CD14-positive monocyte (primary cell): ENCODE measurements at regions not wholly inside any gene's neighbourhood (a gene's known extent, or its start where the extent isn't known, plus 50 kb on each side); places are given as distances from the start of the nearest gene placed in this dataset.

Experiments
- DNase-seq, 3 donors: peaks; one replicate each; pipeline ENCODE4 v3.0.0-alpha.2; 2011 to 2022
- H2AFZ ChIP-seq: 2 replicates; pipeline ENCODE4 v1.6.0; 2012; ENCODE audit warnings: mild to moderate bottlenecking, low read depth, low read length, inconsistent platforms; ENCODE audit not compliant: insufficient read depth, poor library complexity, severe bottlenecking
- H3K27ac ChIP-seq, 2 donors: 1 replicate in 1 of 2; 2 replicates in 1 of 2; pipeline ENCODE4 v1.5.1; 2012 to 2013; ENCODE audit warnings: low read length in 2 of 2, control low read depth in 1 of 2, inconsistent platforms in 1 of 2, low read depth in 1 of 2, mild to moderate bottlenecking in 1 of 2
- H3K27me3 ChIP-seq, 2 donors: one replicate each; pipeline versions ENCODE4 v1.6.0 to v1.6.1; 2011 to 2013; ENCODE audit warnings: low read length in 2 of 2; ENCODE audit not compliant: control insufficient read depth in 2 of 2, insufficient read depth in 2 of 2
- H3K36me3 ChIP-seq, 2 donors: replicated peaks in 1 of 2; 1 replicate in 1 of 2; 2 replicates in 1 of 2; pipeline versions ENCODE4 v1.5.1 to v1.6.1; 2012 to 2013; ENCODE audit warnings: low read length in 2 of 2, control low read depth in 1 of 2, inconsistent platforms in 1 of 2, mild to moderate bottlenecking in 1 of 2; ENCODE audit not compliant: insufficient read depth in 2 of 2, control insufficient read depth in 1 of 2
- H3K4me1 ChIP-seq, 2 donors: 1 replicate in 1 of 2; 2 replicates in 1 of 2; pipeline versions ENCODE4 v1.5.1 to v1.6.1; 2012 to 2013; ENCODE audit warnings: low read length in 2 of 2, control low read depth in 1 of 2, inconsistent platforms in 1 of 2, mild to moderate bottlenecking in 1 of 2, moderate library complexity in 1 of 2; ENCODE audit not compliant: insufficient read depth in 2 of 2, control insufficient read depth in 1 of 2
- H3K4me2 ChIP-seq: replicated peaks from 2 replicates; pipeline ENCODE3; 2012; ENCODE audit warnings: low read length, moderate library complexity, mild to moderate bottlenecking; ENCODE audit not compliant: poor library complexity, severe bottlenecking; ENCODE audit errors: extremely low read depth
- H3K4me3 ChIP-seq, 3 experiments: fragments of 200-600 bp in 1 of 3; sonication (generic) in 1 of 3; replicated peaks in 1 of 3; 1 replicate in 2 of 3; 2 replicates in 1 of 3; pipeline ENCODE4 v1.5.1; 2011 to 2013; ENCODE audit warnings: low read length in 3 of 3, mild to moderate bottlenecking in 3 of 3, control low read depth in 2 of 3, low read depth in 2 of 3, inconsistent platforms in 1 of 3, moderate library complexity in 1 of 3
- H3K79me2 ChIP-seq: 2 replicates; pipeline ENCODE4 v1.6.0; 2012; ENCODE audit warnings: mild to moderate bottlenecking, control low read depth, inconsistent platforms, low read length, moderate library complexity; ENCODE audit not compliant: insufficient read depth
- H3K9ac ChIP-seq: 2 replicates; pipeline ENCODE4 v1.6.0; 2017; ENCODE audit warnings: low read length, mild to moderate bottlenecking; ENCODE audit not compliant: insufficient read depth, poor library complexity, severe bottlenecking
- H3K9me3 ChIP-seq, 2 donors: replicated peaks in 1 of 2; 1 replicate in 1 of 2; 2 replicates in 1 of 2; pipeline versions ENCODE4 v1.5.1 to v1.6.1; 2012 to 2013; ENCODE audit warnings: low read length in 2 of 2, control low read depth in 1 of 2; ENCODE audit not compliant: control insufficient read depth in 1 of 2, insufficient read depth in 1 of 2
- H4K20me1 ChIP-seq: 2 replicates; pipeline ENCODE4 v1.6.0; 2012; ENCODE audit warnings: mild to moderate bottlenecking, low read length, control low read depth, moderate library complexity; ENCODE audit not compliant: insufficient read depth
- H3K27ac Mint-ChIP-seq, 7 donors: one replicate each; pipeline ENCODE4 v1.8.0; 2020; ENCODE audit warnings: mild to moderate bottlenecking in 7 of 7, mixed read lengths in 7 of 7, moderate library complexity in 6 of 7, inconsistent platforms in 2 of 7
- H3K27me3 Mint-ChIP-seq, 3 donors: one replicate each; pipeline ENCODE4 v1.8.0; 2021 to 2022; ENCODE audit warnings: low read depth in 3 of 3, mild to moderate bottlenecking in 3 of 3, mixed read lengths in 3 of 3, moderate library complexity in 3 of 3, inconsistent platforms in 1 of 3
- H3K36me3 Mint-ChIP-seq, 2 donors: one replicate each; pipeline ENCODE4 v1.8.0; 2020; ENCODE audit warnings: mixed read lengths in 2 of 2, inconsistent platforms in 1 of 2, mild to moderate bottlenecking in 1 of 2
- H3K4me1 Mint-ChIP-seq: one replicate; pipeline ENCODE4 v1.8.0; 2020; ENCODE audit warnings: mild to moderate bottlenecking, mixed read lengths
- H3K4me3 Mint-ChIP-seq, 2 donors: one replicate each; pipeline ENCODE4 v1.8.0; 2020; ENCODE audit warnings: mild to moderate bottlenecking in 2 of 2, mixed read lengths in 2 of 2, moderate library complexity in 1 of 2
- H3K9me3 Mint-ChIP-seq, 7 donors: one replicate each; pipeline ENCODE4 v1.8.0; 2020 to 2022; ENCODE audit warnings: mixed read lengths in 7 of 7, mild to moderate bottlenecking in 6 of 7, moderate library complexity in 6 of 7, inconsistent platforms in 2 of 7
- WGBS: methylation state at CpG from one replicate; pipeline ENCODE4 v1.1.5; 2013; ENCODE audit warnings: missing lambda C conversion rate; ENCODE audit not compliant: insufficient coverage; 5-methylcytosine and 5-hydroxymethylcytosine counted together
- intact Hi-C, 2 donors: fragments of 100-400 bp; cut with micrococcal nuclease; formaldehyde crosslinking; loops; one replicate each; pipeline versions ENCODE4 v1.15.0 to v1.15.1; 2023
- TF ChIP-seq, protein P1 (sequence below): fragments of 200-600 bp; IDR thresholded peaks from one replicate; pipeline ENCODE4 v1.8.0; 2022; ENCODE audit warnings: antibody characterized with exemption, mild to moderate bottlenecking

DNA sequence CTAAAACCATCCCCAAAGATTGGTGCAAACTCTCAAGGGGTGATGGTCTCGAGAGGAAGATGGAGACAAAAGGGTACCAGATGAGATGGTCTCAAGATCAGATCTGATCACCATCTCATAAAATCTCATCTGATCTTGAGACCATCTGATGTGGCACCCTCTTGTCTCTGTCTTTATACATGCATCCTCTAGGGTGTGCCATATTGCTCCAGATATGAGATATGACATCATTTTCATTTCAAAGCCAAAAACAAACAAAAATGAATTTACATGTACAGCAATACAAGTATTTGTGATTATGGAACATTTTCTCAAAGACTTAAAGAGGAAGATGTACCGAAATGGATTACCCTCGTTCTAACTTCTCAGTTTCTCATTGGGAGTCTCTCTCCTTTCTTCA is 787.2 kb downstream of the GALC start:
- Histone ChIP-seq H2AFZ (no peak overlapping the region), H3K9ac (no peak overlapping the region), H3K4me1 (no peaks in the 10 kb centered on the region), H3K36me3 (no peaks in the 10 kb centered on the region), H3K4me3 (no peak overlapping the region), H4K20me1 (no peaks in the 10 kb centered on the region), H3K27me3 (no peaks in the 10 kb centered on the region), H3K9me3 (peaks cover 0 to 4% of the 10 kb centered on the region in 2 donors), H3K27ac (no peak overlapping the region), H3K79me2 (no peaks in the 10 kb centered on the region), H3K4me2 (no peak overlapping the region)
- Mint-ChIP-seq H3K9me3 (peaks cover 0 to 5% (median 0%) of the 10 kb centered on the region in 7 donors), H3K4me1 (no peaks in the 10 kb centered on the region), H3K27ac (no peak overlapping the region), H3K4me3 (no peak overlapping the region), H3K27me3 (no peaks in the 10 kb centered on the region), H3K36me3 (no peaks in the 10 kb centered on the region)
- TF ChIP-seq, protein P1, sequence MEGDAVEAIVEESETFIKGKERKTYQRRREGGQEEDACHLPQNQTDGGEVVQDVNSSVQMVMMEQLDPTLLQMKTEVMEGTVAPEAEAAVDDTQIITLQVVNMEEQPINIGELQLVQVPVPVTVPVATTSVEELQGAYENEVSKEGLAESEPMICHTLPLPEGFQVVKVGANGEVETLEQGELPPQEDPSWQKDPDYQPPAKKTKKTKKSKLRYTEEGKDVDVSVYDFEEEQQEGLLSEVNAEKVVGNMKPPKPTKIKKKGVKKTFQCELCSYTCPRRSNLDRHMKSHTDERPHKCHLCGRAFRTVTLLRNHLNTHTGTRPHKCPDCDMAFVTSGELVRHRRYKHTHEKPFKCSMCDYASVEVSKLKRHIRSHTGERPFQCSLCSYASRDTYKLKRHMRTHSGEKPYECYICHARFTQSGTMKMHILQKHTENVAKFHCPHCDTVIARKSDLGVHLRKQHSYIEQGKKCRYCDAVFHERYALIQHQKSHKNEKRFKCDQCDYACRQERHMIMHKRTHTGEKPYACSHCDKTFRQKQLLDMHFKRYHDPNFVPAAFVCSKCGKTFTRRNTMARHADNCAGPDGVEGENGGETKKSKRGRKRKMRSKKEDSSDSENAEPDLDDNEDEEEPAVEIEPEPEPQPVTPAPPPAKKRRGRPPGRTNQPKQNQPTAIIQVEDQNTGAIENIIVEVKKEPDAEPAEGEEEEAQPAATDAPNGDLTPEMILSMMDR: no peak
- no peak for DNase-seq
- no CpG with 5 or more reads among the region's 3 CpGs for WGBS
- intact Hi-C loops: no loop called here

DNA sequence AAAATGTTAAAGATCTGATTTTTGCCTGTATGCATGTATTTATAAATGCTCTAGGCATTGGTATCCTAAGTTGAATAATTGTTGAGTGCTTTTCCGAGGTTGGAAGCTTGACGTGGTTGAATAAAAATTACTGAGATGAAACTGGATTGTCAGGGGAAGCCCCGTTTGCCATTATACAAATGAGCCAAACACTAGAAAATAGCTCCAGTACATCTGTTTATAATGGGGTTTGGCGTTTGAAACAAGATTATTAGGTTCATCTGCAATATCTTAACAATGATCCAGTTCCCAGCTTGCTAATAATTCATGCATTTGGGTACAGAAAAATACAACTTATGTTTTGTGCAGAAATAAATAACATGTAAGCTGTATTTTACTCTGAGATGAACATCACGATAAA is 789.6 kb downstream of the GALC start:
- H3K4me1 ChIP-seq: no peaks in the 10 kb centered on the region
- H3K79me2 ChIP-seq: no peaks in the 10 kb centered on the region
- Mint-ChIP-seq H3K9me3 (peaks cover 0 to 7% (median 0%) of the 10 kb centered on the region in 7 donors), H3K27me3 (no peaks in the 10 kb centered on the region), H3K36me3 (no peaks in the 10 kb centered on the region), H3K4me1 (no peaks in the 10 kb centered on the region), H3K27ac (no peak overlapping the region), H3K4me3 (no peak overlapping the region)
- H3K4me3 ChIP-seq: no peak overlapping the region
- H3K9ac ChIP-seq: no peak overlapping the region
- H3K27ac ChIP-seq: no peak overlapping the region
- H3K4me2 ChIP-seq: no peak overlapping the region
- no peak for DNase-seq
- H3K27me3 ChIP-seq: no peaks in the 10 kb centered on the region
- TF ChIP-seq, protein P1: no peak
- no peak overlapping the region for H2AFZ ChIP-seq
- WGBS: no CpG with 5 or more reads among the region's 5 CpGs
- H4K20me1 ChIP-seq: no peaks in the 10 kb centered on the region
- peaks cover 0 to 1% of the 10 kb centered on the region in 2 donors for H3K9me3 ChIP-seq
- H3K36me3 ChIP-seq: no peaks in the 10 kb centered on the region
- intact Hi-C loops: no loop called here
